GM18909 (cell line): ENCODE measurements at regions not wholly inside any gene's neighbourhood (a gene's known extent, or its start where the extent isn't known, plus 50 kb on each side); places are given as distances from the start of the nearest gene placed in this dataset.

ENCODE experiments used
- ATAC-seq: cut with Tn5 transposase; IDR thresholded peaks from one replicate; pipeline ENCODE4 v1.9.1; 2021; ENCODE audit warnings: mild to moderate bottlenecking; ENCODE audit not compliant: unreplicated experiment, poor library complexity

GRCh38 chr1:58430421-58431275 lies 115.9 kb downstream of the OMA1 start:
- no peak for ATAC-seq

- no peak for ATAC-seq
Measured at GRCh38 chr1:58426918-58427317, 119.6 kb downstream of the OMA1 start.

- no peak for ATAC-seq
Measured at GRCh38 chr1:58422436-58422835, 124.1 kb downstream of the OMA1 start.

- ATAC-seq: no peak
Measured at GRCh38 chr1:58418283-58419228, 128.0 kb downstream of the OMA1 start.

- no peak for ATAC-seq
Measured at GRCh38 chr1:58412071-58412580, 134.4 kb downstream of the OMA1 start.

GRCh38 chr1:58409890-58410289 lies 136.6 kb downstream of the OMA1 start:
- ATAC-seq: no peak

- no peak for ATAC-seq
Measured at GRCh38 chr1:58409336-58409735, 137.2 kb downstream of the OMA1 start.

- ATAC-seq: no peak
Measured at GRCh38 chr1:58406301-58407071, 140.0 kb downstream of the OMA1 start.

GRCh38 chr1:58405660-58406059 lies 140.9 kb downstream of the OMA1 start:
- no peak for ATAC-seq

GRCh38 chr1:58403894-58404293 lies 142.6 kb downstream of the OMA1 start:
- no peak for ATAC-seq

GRCh38 chr1:58402444-58402843 lies 144.1 kb downstream of the OMA1 start:
- ATAC-seq: no peak

GRCh38 chr1:58401991-58402390 lies 144.5 kb downstream of the OMA1 start:
- no peak for ATAC-seq

GRCh38 chr1:58399176-58399575 lies 147.3 kb downstream of the OMA1 start:
- ATAC-seq: no peak

- ATAC-seq: no peak
Measured at GRCh38 chr1:58398714-58399113, 147.8 kb downstream of the OMA1 start.

GRCh38 chr1:58397187-58397820 lies 149.2 kb downstream of the OMA1 start:
- ATAC-seq: no peak

GRCh38 chr1:58396150-58396549 lies 150.4 kb downstream of the OMA1 start:
- ATAC-seq: no peak

- ATAC-seq: no peak
Measured at GRCh38 chr1:58395355-58395754, 151.2 kb downstream of the OMA1 start.

GRCh38 chr1:58392083-58392482 lies 154.4 kb downstream of the OMA1 start:
- no peak for ATAC-seq

GRCh38 chr1:58391514-58391913 lies 155.0 kb downstream of the OMA1 start:
- ATAC-seq: no peak

GRCh38 chr1:58391056-58391455 lies 155.5 kb downstream of the OMA1 start:
- ATAC-seq: no peak
